ENCODE measurements at regions not wholly inside any gene's neighbourhood (a gene's known extent, or its start where the extent isn't known, plus 50 kb on each side); places are given as distances from the start of the nearest gene placed in this dataset.

DNA sequence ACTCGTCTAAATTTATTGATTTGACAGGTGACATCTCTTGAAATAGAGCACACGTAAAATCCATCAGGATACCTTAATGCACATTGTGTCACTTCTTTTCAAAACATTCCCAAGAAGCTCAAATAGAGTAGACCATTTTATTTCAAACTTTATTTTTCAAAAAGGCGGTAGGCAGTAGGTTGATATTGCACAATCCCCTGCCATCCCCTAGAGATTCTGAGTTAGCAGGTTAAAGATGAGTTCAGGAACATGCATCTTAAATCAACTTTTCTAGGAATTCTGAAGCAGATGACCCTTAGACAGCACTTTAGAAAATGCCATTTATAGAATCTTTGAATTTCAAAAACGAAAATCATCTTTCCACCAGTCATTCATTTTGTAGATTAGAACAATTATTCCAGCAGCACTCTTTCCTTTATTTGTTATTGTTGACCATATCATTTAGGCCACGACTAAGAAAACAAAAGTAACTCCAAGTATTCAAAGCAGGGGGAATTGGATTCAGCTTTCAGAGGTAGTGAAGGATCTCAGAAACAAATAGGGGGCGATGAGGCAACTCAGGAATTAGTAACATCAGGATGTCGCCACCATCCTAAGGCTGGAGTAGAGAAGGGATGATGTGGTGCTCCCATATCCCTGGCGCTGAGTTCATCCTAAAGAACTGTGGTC lies 198.2 kb upstream of the MCTP2 start:
- POLR2A ChIA-PET (ENCODE audit: low non-redundant PET), result no interaction called here

DNA sequence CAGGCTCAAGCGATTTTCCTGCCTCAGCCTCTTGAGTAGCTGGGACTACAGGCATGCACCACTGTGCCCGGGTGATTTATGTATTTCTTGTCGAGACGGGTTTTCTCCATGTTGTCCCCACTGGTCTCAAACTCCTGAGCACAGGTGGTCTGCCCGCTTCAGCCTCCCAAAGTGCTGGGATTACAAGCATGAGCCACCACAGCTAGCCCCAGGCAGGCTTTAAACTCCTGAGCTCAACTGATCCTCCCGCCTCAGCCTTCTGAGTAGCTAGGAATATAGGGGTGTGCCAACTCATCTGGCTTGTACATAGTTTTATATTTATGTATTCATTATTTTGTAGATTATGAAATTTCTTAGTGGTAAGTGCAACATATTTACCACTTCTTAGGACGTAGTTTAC lies 198.8 kb upstream of the MCTP2 start:
- H3K27ac ChIP-seq, result no peak overlapping the region
- POLR2A ChIA-PET (ENCODE audit: low non-redundant PET), result no interaction called here
- TF ChIP-seq, protein P1, sequence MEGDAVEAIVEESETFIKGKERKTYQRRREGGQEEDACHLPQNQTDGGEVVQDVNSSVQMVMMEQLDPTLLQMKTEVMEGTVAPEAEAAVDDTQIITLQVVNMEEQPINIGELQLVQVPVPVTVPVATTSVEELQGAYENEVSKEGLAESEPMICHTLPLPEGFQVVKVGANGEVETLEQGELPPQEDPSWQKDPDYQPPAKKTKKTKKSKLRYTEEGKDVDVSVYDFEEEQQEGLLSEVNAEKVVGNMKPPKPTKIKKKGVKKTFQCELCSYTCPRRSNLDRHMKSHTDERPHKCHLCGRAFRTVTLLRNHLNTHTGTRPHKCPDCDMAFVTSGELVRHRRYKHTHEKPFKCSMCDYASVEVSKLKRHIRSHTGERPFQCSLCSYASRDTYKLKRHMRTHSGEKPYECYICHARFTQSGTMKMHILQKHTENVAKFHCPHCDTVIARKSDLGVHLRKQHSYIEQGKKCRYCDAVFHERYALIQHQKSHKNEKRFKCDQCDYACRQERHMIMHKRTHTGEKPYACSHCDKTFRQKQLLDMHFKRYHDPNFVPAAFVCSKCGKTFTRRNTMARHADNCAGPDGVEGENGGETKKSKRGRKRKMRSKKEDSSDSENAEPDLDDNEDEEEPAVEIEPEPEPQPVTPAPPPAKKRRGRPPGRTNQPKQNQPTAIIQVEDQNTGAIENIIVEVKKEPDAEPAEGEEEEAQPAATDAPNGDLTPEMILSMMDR (conservative IDR thresholded peaks at IDR 0.05; ENCODE audit: low read depth), result no peak
- no peak for DNase-seq (ENCODE audit: low spot score)
- CTCF ChIA-PET, result interaction anchor here (0.6 to 1.1 kb wide), 2 partner anchors 34 to 87 kb away, joined by 3 to 5 read pairs; no protein-coding TSS in a partner anchor

More for the DNA sequence above, 198.2 kb upstream of the MCTP2 start:
- CTCF ChIA-PET, result interaction anchor here (0.6 to 1.1 kb wide), 2 partner anchors 33 to 86 kb away, joined by 3 to 5 read pairs; no protein-coding TSS in a partner anchor
- DNase-seq (ENCODE audit: low spot score), result no peak
- no peak overlapping the region for H3K27ac ChIP-seq
- TF ChIP-seq, protein P1 (conservative IDR thresholded peaks at IDR 0.05; ENCODE audit: low read depth), result no peak

DNA sequence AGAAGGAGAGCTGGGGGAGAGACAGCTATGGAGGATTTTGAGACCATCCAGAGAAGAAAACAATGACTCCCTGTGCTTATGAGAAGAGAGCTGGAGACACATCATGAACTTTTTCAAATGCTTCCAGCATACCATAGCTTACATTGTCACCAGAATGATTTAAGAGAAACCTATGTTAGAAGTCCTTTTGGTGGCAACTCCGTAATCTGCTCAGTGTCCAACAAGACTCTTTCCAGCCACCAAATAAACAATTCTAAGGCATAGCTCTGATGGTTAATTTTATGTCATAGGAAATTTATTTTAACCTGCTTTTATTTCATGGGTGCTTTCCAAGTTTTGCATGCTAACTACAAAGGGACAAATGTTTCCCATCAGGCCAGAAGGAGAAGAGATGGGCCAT lies 200.3 kb upstream of the MCTP2 start:
- CTCF ChIA-PET, result no interaction called here
- DNase-seq (ENCODE audit: low spot score), result no peak
- no peak overlapping the region for H3K27ac ChIP-seq
- POLR2A ChIA-PET (ENCODE audit: low non-redundant PET), result no interaction called here
- TF ChIP-seq, protein P1 (conservative IDR thresholded peaks at IDR 0.05; ENCODE audit: low read depth), result no peak

DNA sequence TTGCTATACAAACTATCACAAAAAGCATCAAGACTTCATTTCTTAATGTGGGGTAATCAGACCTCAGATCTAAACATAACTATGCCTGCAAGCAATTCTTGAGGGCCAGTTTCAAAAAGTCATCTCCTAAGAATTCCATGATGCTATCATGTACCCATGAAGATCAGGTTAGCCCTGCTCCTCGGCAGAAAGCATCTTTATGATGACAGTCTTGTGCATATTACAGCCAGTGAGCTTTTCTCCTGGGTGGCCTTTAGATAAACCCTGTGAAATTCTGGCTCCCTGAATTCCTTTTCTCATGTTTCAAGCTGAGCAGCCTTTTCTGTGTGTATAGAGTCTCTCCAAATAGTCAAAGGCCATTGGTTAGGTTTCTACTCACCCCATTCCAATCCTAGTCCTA lies 201.9 kb upstream of the MCTP2 start:
- CTCF ChIA-PET, result no interaction called here
- TF ChIP-seq, protein P1 (conservative IDR thresholded peaks at IDR 0.05; ENCODE audit: low read depth), result no peak
- no peak for DNase-seq (ENCODE audit: low spot score)

DNA sequence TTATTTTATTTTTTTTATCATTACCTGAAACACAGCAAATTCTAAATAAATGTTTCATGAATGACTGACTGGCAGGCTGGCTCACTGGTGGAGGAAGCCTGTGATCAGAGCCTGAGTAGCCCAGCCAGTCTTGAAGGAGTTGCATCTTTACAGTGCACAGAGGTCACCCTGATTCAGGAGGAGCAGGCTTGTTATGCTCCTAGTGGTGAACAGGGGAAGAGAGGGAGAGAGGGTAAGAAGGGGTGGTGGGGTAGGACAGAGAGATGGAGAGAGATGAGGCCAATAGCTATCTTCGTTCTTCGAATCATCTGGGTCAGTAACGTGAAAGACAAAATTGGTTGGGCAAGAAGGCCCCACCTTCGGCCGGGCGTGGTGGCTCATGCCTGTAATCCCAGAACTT lies 202.6 kb upstream of the MCTP2 start:
- CTCF ChIA-PET, result no interaction called here
- TF ChIP-seq, protein P1 (conservative IDR thresholded peaks at IDR 0.05; ENCODE audit: low read depth), result no peak
- no peak overlapping the region for H3K27ac ChIP-seq
- POLR2A ChIA-PET (ENCODE audit: low non-redundant PET), result no interaction called here
- no peak for DNase-seq (ENCODE audit: low spot score)

More for the DNA sequence above, 201.9 kb upstream of the MCTP2 start:
- no peak overlapping the region for H3K27ac ChIP-seq
- POLR2A ChIA-PET (ENCODE audit: low non-redundant PET), result no interaction called here

DNA sequence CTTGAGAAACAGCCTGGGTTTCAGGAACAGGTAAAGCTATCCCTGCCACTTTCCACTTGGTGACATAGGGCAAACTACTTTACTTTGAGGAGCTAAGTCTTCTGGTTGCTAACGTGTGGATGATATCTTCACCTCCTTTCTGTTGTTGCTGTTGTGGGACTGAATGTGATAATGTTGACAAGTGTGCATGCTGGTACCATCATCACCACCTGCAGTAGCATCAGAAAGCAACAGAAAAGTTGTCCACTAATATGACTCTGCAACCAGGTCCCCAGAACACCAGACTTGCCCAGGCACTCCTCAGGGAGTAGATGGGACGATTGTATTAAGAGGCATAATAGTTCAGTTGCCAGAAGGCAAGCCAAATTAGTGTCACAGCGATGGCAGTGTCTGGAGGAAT lies 203.2 kb upstream of the MCTP2 start:
- TF ChIP-seq, protein P1 (conservative IDR thresholded peaks at IDR 0.05; ENCODE audit: low read depth), result no peak
- DNase-seq (ENCODE audit: low spot score), result no peak
- POLR2A ChIA-PET (ENCODE audit: low non-redundant PET), result no interaction called here
- no peak overlapping the region for H3K27ac ChIP-seq
- CTCF ChIA-PET, result no interaction called here

Measured in RWPE1 (cell line).